ENCODE measurements at regions not wholly inside any gene's neighbourhood (a gene's known extent, or its start where the extent isn't known, plus 50 kb on each side); places are given as distances from the start of the nearest gene placed in this dataset.

- WGBS (ENCODE audit: extremely low coverage, insufficient coverage, low lambda C conversion rate): no CpG with 5 or more reads among the region's 11 CpGs
- H3K9ac ChIP-seq (ENCODE audit: low read length): no peak overlapping the region
- no peak for DNase-seq
These were observed 189.5 kb upstream of the GSE1 start for GRCh38 chr16:85423631-85424030.

GRCh38 chr16:85424260-85425073 is 188.7 kb upstream of the GSE1 start:
- no peak overlapping the region for H3K4ac ChIP-seq (ENCODE audit: low read depth, low read length)
- no peak overlapping the region for H3K18ac ChIP-seq (ENCODE audit: low read length)
- H3K9ac ChIP-seq (ENCODE audit: low read length): no peak overlapping the region
- H4K5ac ChIP-seq (ENCODE audit: low read length): no peak overlapping the region
- no peak overlapping the region for H4K8ac ChIP-seq (ENCODE audit: low read depth, low read length)
- H3K56ac ChIP-seq (ENCODE audit: low read length): no peak overlapping the region
- H3K27me3 ChIP-seq (ENCODE audit: insufficient read depth, low read length, poor library complexity): no peaks in the 10 kb centered on the region
- DNase-seq: no peak
- H3K36me3 ChIP-seq (ENCODE audit: control insufficient read depth, insufficient read depth, low read length): no peaks in the 10 kb centered on the region
- no peak overlapping the region for H3K4me2 ChIP-seq (ENCODE audit: low read length)
- H3K4me1 ChIP-seq (ENCODE audit: control insufficient read depth, low read depth, low read length): no peaks in the 10 kb centered on the region
- H2AK5ac ChIP-seq (ENCODE audit: low read length): no peak overlapping the region
- H3K23ac ChIP-seq (ENCODE audit: low read length): no peak overlapping the region
- WGBS (ENCODE audit: extremely low coverage, insufficient coverage, low lambda C conversion rate): no CpG with 5 or more reads among the region's 35 CpGs
- H3K79me2 ChIP-seq (ENCODE audit: control insufficient read depth, insufficient read depth, low read length): no peaks in the 10 kb centered on the region
- H2BK120ac ChIP-seq (ENCODE audit: low read depth, low read length): no peak overlapping the region
- no peaks in the 10 kb centered on the region for H3K79me1 ChIP-seq (ENCODE audit: low read length)
- H2BK5ac ChIP-seq (ENCODE audit: low read length): no peak overlapping the region
- H2BK15ac ChIP-seq (replicated peaks; ENCODE audit: low read depth): no peak overlapping the region
- no peak overlapping the region for H3K4me3 ChIP-seq (ENCODE audit: low read length)
- no peak overlapping the region for H3K27ac ChIP-seq (ENCODE audit: low read depth, low read length)

More at GRCh38 chr16:85423631-85424030, 189.5 kb upstream of the GSE1 start:
- H4K8ac ChIP-seq (ENCODE audit: low read depth, low read length): no peak overlapping the region
- no peak overlapping the region for H3K56ac ChIP-seq (ENCODE audit: low read length)
- H4K5ac ChIP-seq (ENCODE audit: low read length): no peak overlapping the region
- no peak overlapping the region for H2AK5ac ChIP-seq (ENCODE audit: low read length)
- no peak overlapping the region for H2BK5ac ChIP-seq (ENCODE audit: low read length)
- no peak overlapping the region for H3K23ac ChIP-seq (ENCODE audit: low read length)
- no peak overlapping the region for H3K18ac ChIP-seq (ENCODE audit: low read length)
- no peak overlapping the region for H3K27ac ChIP-seq (ENCODE audit: low read depth, low read length)
- no peak overlapping the region for H3K4ac ChIP-seq (ENCODE audit: low read depth, low read length)
- H3K27me3 ChIP-seq (ENCODE audit: insufficient read depth, low read length, poor library complexity): no peaks in the 10 kb centered on the region
- H3K4me1 ChIP-seq (ENCODE audit: control insufficient read depth, low read depth, low read length): no peaks in the 10 kb centered on the region
- H3K79me2 ChIP-seq (ENCODE audit: control insufficient read depth, insufficient read depth, low read length): no peaks in the 10 kb centered on the region
- no peak overlapping the region for H2BK15ac ChIP-seq (replicated peaks; ENCODE audit: low read depth)
- no peak overlapping the region for H3K4me3 ChIP-seq (ENCODE audit: low read length)
- no peak overlapping the region for H2BK120ac ChIP-seq (ENCODE audit: low read depth, low read length)
- H3K4me2 ChIP-seq (ENCODE audit: low read length): no peak overlapping the region
- H3K36me3 ChIP-seq (ENCODE audit: control insufficient read depth, insufficient read depth, low read length): no peaks in the 10 kb centered on the region
- no peaks in the 10 kb centered on the region for H3K79me1 ChIP-seq (ENCODE audit: low read length)

- H3K4me3 ChIP-seq (ENCODE audit: low read length): no peak overlapping the region
- no CpG with 5 or more reads among the region's 17 CpGs for WGBS (ENCODE audit: extremely low coverage, insufficient coverage, low lambda C conversion rate)
- no peak overlapping the region for H2BK15ac ChIP-seq (replicated peaks; ENCODE audit: low read depth)
- H3K36me3 ChIP-seq (ENCODE audit: control insufficient read depth, insufficient read depth, low read length): no peaks in the 10 kb centered on the region
- no peak overlapping the region for H3K4ac ChIP-seq (ENCODE audit: low read depth, low read length)
- H3K79me2 ChIP-seq (ENCODE audit: control insufficient read depth, insufficient read depth, low read length): no peaks in the 10 kb centered on the region
- H3K9ac ChIP-seq (ENCODE audit: low read length): no peak overlapping the region
- H3K56ac ChIP-seq (ENCODE audit: low read length): no peak overlapping the region
- H4K5ac ChIP-seq (ENCODE audit: low read length): no peak overlapping the region
- H3K4me1 ChIP-seq (ENCODE audit: control insufficient read depth, low read depth, low read length): no peaks in the 10 kb centered on the region
- no peak overlapping the region for H2BK5ac ChIP-seq (ENCODE audit: low read length)
- H2AK5ac ChIP-seq (ENCODE audit: low read length): no peak overlapping the region
- H3K4me2 ChIP-seq (ENCODE audit: low read length): no peak overlapping the region
- H3K79me1 ChIP-seq (ENCODE audit: low read length): no peaks in the 10 kb centered on the region
- H3K23ac ChIP-seq (ENCODE audit: low read length): no peak overlapping the region
- DNase-seq: no peak
- H3K27me3 ChIP-seq (ENCODE audit: insufficient read depth, low read length, poor library complexity): no peaks in the 10 kb centered on the region
- H3K18ac ChIP-seq (ENCODE audit: low read length): no peak overlapping the region
- H4K8ac ChIP-seq (ENCODE audit: low read depth, low read length): no peak overlapping the region
- H2BK120ac ChIP-seq (ENCODE audit: low read depth, low read length): no peak overlapping the region
- no peak overlapping the region for H3K27ac ChIP-seq (ENCODE audit: low read depth, low read length)
These were observed 188.0 kb upstream of the GSE1 start for GRCh38 chr16:85425074-85425662.

GRCh38 chr16:85426806-85427205 is 186.3 kb upstream of the GSE1 start:
- H3K36me3 ChIP-seq (ENCODE audit: control insufficient read depth, insufficient read depth, low read length): no peaks in the 10 kb centered on the region
- no peak overlapping the region for H2AK5ac ChIP-seq (ENCODE audit: low read length)
- H4K8ac ChIP-seq (ENCODE audit: low read depth, low read length): no peak overlapping the region
- H3K18ac ChIP-seq (ENCODE audit: low read length): no peak overlapping the region
- H3K9ac ChIP-seq (ENCODE audit: low read length): no peak overlapping the region
- no CpG with 5 or more reads among the region's 2 CpGs for WGBS (ENCODE audit: extremely low coverage, insufficient coverage, low lambda C conversion rate)
- no peaks in the 10 kb centered on the region for H3K79me1 ChIP-seq (ENCODE audit: low read length)
- H3K79me2 ChIP-seq (ENCODE audit: control insufficient read depth, insufficient read depth, low read length): no peaks in the 10 kb centered on the region
- H2BK120ac ChIP-seq (ENCODE audit: low read depth, low read length): no peak overlapping the region
- no peak overlapping the region for H3K23ac ChIP-seq (ENCODE audit: low read length)
- no peak overlapping the region for H3K56ac ChIP-seq (ENCODE audit: low read length)
- H4K5ac ChIP-seq (ENCODE audit: low read length): no peak overlapping the region
- H2BK5ac ChIP-seq (ENCODE audit: low read length): no peak overlapping the region
- no peak for DNase-seq
- H3K4me3 ChIP-seq (ENCODE audit: low read length): no peak overlapping the region
- no peak overlapping the region for H2BK15ac ChIP-seq (replicated peaks; ENCODE audit: low read depth)
- H3K27ac ChIP-seq (ENCODE audit: low read depth, low read length): no peak overlapping the region
- no peaks in the 10 kb centered on the region for H3K4me1 ChIP-seq (ENCODE audit: control insufficient read depth, low read depth, low read length)
- H3K4me2 ChIP-seq (ENCODE audit: low read length): no peak overlapping the region
- no peak overlapping the region for H3K4ac ChIP-seq (ENCODE audit: low read depth, low read length)
- H3K27me3 ChIP-seq (ENCODE audit: insufficient read depth, low read length, poor library complexity): no peaks in the 10 kb centered on the region

GRCh38 chr16:85428168-85428898 is 184.8 kb upstream of the GSE1 start:
- Histone ChIP-seq H3K4ac (ENCODE audit: low read depth, low read length) (no peak overlapping the region), H3K18ac (ENCODE audit: low read length) (no peak overlapping the region), H3K4me2 (ENCODE audit: low read length) (no peak overlapping the region), H3K79me1 (ENCODE audit: low read length) (no peaks in the 10 kb centered on the region), H3K27ac (ENCODE audit: low read depth, low read length) (no peak overlapping the region), H3K79me2 (ENCODE audit: control insufficient read depth, insufficient read depth, low read length) (no peaks in the 10 kb centered on the region), H2BK5ac (ENCODE audit: low read length) (no peak overlapping the region), H3K27me3 (ENCODE audit: insufficient read depth, low read length, poor library complexity) (no peaks in the 10 kb centered on the region), H4K8ac (ENCODE audit: low read depth, low read length) (no peak overlapping the region), H3K9ac (ENCODE audit: low read length) (no peak overlapping the region), H3K36me3 (ENCODE audit: control insufficient read depth, insufficient read depth, low read length) (no peaks in the 10 kb centered on the region), H3K4me1 (ENCODE audit: control insufficient read depth, low read depth, low read length) (no peaks in the 10 kb centered on the region), H3K4me3 (ENCODE audit: low read length) (no peak overlapping the region), H2BK15ac (replicated peaks; ENCODE audit: low read depth) (no peak overlapping the region), H4K5ac (ENCODE audit: low read length) (no peak overlapping the region), H3K56ac (ENCODE audit: low read length) (no peak overlapping the region), H2AK5ac (ENCODE audit: low read length) (no peak overlapping the region), H3K23ac (ENCODE audit: low read length) (no peak overlapping the region), H2BK120ac (ENCODE audit: low read depth, low read length) (no peak overlapping the region)
- no CpG with 5 or more reads among the region's 17 CpGs for WGBS (ENCODE audit: extremely low coverage, insufficient coverage, low lambda C conversion rate)
- DNase-seq: no peak

Data from mesendoderm (in vitro differentiated cells).